CMK (cell line): ENCODE measurements at regions not wholly inside any gene's neighbourhood (a gene's known extent, or its start where the extent isn't known, plus 50 kb on each side); places are given as distances from the start of the nearest gene placed in this dataset.
"Not testable (repeated sequence)": the region's sequence is repeated elsewhere in the genome, so short reads cannot be mapped to it uniquely, and the experiment has no call there.

ENCODE experiments used
- DNase-seq: peaks from one replicate; pipeline ENCODE4 v3.0.0-alpha.2; 2010; ENCODE audit warnings: low read depth

GRCh38 chr2:187873132-187873531 is 318.9 kb upstream of the TFPI start:
- DNase-seq, result no peak

- no peak for DNase-seq
These were observed 320.6 kb upstream of the TFPI start for GRCh38 chr2:187874786-187875185.

DNA sequence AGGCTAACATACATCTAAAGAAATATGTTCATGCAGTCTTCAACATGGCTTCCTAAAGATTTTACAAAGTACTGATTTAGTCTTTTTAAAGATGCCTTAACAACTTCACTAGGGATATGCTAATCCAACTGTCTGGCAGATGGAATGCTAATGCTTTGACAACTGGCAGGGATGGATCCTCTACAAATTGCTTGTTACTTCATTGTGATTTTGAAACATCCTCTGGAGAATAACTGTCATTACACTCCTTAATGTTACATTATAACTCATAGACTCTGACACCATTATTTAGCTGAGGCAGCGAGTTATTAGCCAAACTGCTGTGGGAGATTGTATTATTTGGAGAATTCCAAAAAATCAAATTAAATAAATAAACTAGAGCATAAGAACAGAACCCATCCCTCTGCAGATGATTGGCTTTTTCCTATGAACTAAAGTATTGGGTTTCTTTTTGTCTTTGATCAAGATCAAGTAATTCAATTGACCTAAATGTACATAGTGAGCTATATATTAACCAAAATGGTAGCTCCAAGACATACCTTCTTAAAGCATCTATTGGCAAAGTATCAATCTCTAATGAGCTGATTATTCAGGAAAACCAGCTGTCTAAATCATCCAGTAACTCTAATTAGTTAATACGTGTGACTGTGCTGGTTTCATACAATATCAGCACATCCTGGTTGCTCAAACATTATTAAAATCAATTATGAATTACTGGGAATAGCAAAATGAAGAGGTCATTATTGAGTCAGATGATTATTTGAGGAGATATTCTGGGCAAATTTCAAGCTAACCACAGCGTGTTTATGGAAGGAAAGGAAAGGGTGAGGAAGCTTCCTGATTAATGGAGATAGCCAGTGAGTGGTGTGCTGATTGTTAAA is 321.3 kb upstream of the TFPI start:
- DNase-seq, result no peak

DNA sequence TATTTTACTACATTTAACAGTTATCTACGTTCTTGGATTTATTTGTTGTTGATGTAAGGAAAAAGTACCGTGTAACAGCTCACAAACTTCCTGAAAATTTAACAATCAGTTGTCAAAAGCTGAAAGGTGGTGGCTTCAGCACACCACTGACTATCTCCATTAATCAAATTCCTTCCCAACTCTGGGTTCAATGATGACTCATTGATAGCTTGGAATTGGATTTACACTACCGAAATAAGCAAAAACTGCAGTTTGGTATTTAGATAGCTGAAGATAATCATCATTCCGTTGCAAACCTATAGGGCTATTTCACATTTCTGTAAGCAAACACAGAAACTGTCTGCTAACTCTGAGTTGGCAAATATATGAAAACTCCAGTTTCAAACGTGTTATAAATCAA is 322.3 kb upstream of the TFPI start:
- DNase-seq, result no peak

DNA sequence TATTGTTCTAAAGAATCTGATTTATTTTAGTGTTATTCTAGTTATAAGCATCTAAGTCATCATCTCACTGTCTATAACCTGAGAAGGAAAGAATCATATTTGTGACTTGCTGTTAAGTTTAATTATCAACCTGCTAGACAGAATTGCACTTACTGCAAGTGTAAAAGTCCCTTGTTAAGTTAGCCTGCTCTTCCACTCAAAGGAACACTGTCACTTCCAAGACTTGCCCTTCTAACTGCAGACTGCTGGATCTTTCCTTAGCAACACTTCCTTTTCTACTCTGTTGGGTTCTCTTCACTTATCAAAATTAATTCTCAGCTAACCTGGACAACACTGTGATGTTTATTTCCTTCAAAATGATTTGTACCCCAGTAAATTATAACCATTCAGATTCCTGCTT is 323.2 kb upstream of the TFPI start:
- DNase-seq, result no peak

- DNase-seq, result no peak
These were observed 323.9 kb upstream of the TFPI start for GRCh38 chr2:187878112-187878511.

DNA sequence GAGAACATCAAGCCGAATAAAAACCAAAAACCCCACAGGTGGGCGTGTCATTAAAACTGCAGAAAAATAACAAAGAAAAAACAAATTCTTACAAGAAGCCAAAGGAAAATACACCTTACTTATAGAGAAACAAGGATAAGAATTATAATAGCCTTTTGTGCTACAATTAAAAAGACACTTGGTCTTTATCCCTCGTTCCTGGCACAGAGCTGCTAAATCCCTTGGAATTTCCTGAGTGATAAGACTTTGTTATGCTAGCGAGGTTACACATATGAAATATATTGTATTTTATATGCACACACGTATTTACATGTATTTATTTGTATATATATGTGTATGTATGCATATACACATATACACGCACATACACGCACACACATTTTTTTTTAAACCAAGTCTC is 325.3 kb upstream of the TFPI start:
- no peak for DNase-seq

DNA sequence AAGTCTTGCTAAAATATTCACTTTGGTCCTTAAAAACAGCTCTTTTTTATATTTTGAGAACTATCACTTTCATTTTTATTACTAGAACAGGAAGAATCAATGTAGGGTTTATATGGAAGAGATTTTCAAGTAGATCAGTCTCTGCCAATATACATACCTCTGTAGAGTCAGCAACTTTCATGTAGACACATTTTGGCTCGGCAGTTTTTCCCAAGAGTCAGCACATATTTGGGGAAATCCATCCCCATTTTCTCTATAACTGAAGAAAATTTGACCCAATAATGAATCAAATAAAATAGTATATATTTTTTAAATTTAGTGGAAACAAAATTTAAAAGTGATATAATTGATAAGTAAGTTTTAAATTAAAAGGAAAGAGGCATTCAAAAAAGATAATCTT is 329.8 kb upstream of the TFPI start:
- no peak for DNase-seq

GRCh38 chr2:187890690-187891089 is 336.5 kb upstream of the TFPI start:
- no peak for DNase-seq

- DNase-seq, result no peak
These were observed 345.8 kb upstream of the TFPI start for GRCh38 chr2:187900021-187900420.

- no peak for DNase-seq
These were observed 351.8 kb upstream of the TFPI start for GRCh38 chr2:187906021-187906420.

DNA sequence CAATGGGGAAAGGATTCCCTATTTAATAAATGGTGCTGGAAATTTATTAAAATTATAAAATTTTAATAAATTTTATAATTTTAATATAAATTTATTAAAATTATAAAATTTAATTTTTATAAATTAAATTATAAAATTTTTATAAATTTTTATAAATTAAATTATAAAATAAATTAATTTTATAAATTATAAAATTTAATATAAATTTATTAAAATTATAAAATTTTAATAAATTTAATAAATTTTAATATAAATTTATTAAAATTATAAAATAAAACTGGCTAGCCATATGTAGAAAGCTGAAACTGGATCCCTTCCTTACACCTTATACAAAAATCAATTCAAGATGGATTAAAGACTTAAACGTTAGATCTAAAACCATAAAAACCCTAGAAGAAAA is 356.7 kb upstream of the TFPI start:
- DNase-seq, result not testable (repeated sequence)

DNA sequence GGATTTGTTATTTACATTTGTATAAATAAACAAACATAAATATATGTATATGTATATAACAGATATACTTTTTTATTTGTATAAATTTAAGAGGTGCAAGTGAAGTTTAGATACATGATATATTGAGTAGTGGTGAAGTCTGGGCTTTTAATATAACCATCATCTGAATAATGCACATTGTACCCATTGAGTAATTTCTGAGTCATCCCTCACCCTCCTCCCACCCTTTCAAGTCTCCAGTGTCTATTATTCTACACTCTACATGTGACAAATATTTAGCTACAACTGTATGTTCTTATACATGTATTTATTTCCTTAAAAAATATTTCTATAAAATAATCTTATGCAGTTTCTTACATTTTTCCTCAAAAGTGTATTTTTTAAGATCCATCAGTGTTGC is 358.7 kb upstream of the TFPI start:
- DNase-seq, result no peak

DNA sequence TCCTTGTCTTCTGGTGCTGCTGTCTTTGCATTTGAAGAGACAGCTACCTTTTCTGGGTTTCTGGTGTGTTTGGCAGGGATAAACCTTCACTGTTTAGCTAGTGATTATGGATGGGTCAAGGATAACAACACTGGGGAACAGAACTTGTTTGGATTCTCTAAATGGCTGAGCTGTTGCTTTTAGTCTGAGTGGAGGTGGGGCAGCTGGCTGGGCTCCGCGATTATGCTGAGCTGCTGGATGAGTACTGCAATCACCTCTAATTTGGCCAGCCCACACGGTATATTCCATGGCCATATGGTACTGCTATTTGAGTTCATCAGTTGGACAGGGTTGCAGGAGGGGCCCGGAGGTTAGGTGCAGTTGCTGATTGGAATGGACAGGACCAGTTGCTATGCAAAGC is 361.6 kb upstream of the TFPI start:
- no peak for DNase-seq

- no peak for DNase-seq
These were observed 362.6 kb upstream of the TFPI start for GRCh38 chr2:187916799-187917198.

GRCh38 chr2:187917535-187917934 is 363.3 kb upstream of the TFPI start:
- DNase-seq, result no peak

GRCh38 chr2:187918996-187919821 is 365.0 kb upstream of the TFPI start:
- DNase-seq, result no peak

DNA sequence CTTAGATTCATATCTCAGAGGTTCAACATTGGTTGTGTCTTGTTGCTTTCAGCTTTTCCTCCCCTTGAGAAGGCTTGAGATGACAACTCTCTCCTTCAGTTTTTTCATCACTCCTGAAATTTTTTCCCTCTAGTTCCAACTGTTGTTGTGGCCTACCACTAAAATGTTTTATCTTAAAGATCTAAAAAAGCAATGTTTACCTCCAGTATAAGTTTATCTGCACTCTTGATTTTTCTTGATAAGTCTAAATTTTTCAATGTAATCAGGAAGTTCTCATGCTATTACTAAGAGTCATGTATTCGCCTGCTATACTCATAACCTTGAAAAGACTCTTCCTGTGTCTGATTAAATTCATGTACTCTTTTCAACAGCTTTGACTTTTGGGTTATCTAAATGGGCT is 366.3 kb upstream of the TFPI start:
- DNase-seq, result no peak

- DNase-seq, result no peak
These were observed 368.6 kb upstream of the TFPI start for GRCh38 chr2:187922846-187923245.

DNA sequence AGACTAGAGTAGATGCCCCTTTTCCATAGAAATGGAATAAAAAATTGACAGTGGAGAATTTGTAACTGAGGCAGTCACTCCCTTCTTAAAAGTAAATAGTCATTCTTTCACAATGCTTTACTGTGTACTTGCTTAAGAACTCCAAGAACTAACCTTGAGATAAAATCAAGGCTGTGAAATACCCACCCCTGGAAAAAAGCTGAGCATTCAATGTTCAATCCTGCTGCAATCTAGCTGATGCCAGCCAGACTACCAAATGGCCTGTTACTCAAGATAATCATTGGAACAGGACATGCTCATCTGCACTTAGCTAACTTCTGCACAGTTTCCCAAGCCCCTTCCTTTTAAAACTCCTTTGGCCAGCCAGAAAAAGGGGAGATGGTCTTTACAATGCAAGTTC is 367.4 kb upstream of the GULP1 start:
- no peak for DNase-seq

DNA sequence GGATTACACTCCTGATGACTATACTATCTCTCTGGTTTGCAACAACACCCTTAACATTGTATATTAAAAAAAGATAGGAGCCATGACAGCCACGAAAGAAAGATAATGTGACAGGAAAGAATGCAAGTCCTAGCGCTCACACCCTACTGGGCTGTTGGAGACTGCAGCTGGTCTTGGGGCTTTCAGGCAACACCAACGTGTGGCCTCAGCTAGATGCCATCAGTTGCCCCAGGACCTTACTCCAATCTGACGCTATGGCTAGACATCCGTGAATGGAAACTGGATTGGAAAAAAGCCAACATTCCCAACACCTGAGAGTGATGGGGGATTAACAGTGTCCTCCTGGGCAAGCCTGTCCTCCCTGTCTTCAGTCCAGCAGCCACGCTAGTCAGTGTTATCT is 357.4 kb upstream of the GULP1 start:
- no peak for DNase-seq

DNA sequence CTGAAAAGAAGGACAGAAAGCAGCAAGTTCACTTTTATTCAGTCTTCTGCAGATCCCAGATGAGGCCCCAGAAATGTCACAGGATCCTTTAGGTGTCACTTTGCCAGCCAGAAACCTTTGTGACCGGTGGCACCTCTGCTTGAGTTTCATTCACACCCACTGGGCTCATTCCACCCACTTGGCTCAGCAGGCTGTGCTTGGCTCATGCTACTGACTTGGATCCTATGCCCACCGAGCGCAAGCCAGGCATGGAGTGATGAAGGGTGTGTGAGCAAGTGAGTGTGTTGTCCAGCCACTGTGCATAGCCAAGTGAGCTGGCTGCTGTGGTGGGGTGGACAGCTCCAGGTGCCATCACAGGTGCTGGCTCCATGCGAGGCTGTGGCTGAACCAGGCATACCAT is 357.0 kb upstream of the GULP1 start:
- no peak for DNase-seq

DNA sequence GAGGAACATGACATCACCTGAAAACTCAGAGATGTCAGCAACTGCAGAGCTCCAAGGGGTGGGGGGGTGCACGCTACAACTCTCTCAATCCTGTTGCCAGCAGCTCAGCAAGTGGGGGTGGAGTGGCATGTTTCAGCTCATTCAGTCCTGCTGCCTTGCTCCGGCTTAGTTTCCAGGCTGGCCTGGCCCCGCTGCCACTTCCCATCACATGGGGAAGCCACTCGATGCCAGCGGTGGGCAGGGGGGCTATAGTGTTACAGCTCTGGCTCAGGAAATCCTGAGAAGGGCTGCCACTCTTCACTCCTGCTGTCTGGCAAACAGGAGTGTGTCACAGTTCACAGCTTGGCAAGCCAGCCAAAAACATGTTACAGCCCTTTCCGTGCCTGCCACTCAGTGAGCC is 356.5 kb upstream of the GULP1 start:
- DNase-seq, result no peak
